NCI-H82 treated with DMSO at 0.1 percent for 48 hours (cell line): ENCODE measurements at regions not wholly inside any gene's neighbourhood (a gene's known extent, or its start where the extent isn't known, plus 50 kb on each side); places are given as distances from the start of the nearest gene placed in this dataset.

ENCODE experiments used
- DNase-seq: peaks from one replicate; lab custom pipeline; 2025; ENCODE audit not compliant: unreplicated experiment; lab: John Stamatoyannopoulos, UW

GRCh38 chr20:7240490-7240889, 473.0 kb downstream of the BMP2 start:
- no peak for DNase-seq

- DNase-seq, result no peak
Observed at GRCh38 chr20:7248281-7249201, 481.1 kb downstream of the BMP2 start.

GRCh38 chr20:7250337-7250736, 482.9 kb downstream of the BMP2 start:
- no peak for DNase-seq

- no peak for DNase-seq
Observed at GRCh38 chr20:7257099-7257498, 489.6 kb downstream of the BMP2 start.

- no peak for DNase-seq
Observed at GRCh38 chr20:7257692-7258466, 490.4 kb downstream of the BMP2 start.

GRCh38 chr20:7262803-7263202, 495.3 kb downstream of the BMP2 start:
- DNase-seq, result no peak

- DNase-seq, result no peak
Observed at GRCh38 chr20:7264137-7264536, 496.7 kb downstream of the BMP2 start.

GRCh38 chr20:7269452-7269851, 502.0 kb downstream of the BMP2 start:
- no peak for DNase-seq

- peak; percentile 68 for DNase-seq
Observed at GRCh38 chr20:7272512-7272911, 505.0 kb downstream of the BMP2 start.

- no peak for DNase-seq
Observed at GRCh38 chr20:7274870-7275269, 507.4 kb downstream of the BMP2 start.

- DNase-seq, result no peak
Observed at GRCh38 chr20:7275645-7276237, 508.3 kb downstream of the BMP2 start.

- peak; percentile 69 for DNase-seq
Observed at GRCh38 chr20:7285918-7286556, 518.6 kb downstream of the BMP2 start.

GRCh38 chr20:7291323-7291943, 523.9 kb downstream of the BMP2 start:
- DNase-seq, result no peak

- no peak for DNase-seq
Observed at GRCh38 chr20:7291946-7292345, 524.5 kb downstream of the BMP2 start.

GRCh38 chr20:7294816-7295360, 527.4 kb downstream of the BMP2 start:
- DNase-seq, result no peak

GRCh38 chr20:7301807-7302206, 534.3 kb downstream of the BMP2 start:
- no peak for DNase-seq

GRCh38 chr20:7302250-7302649, 534.8 kb downstream of the BMP2 start:
- DNase-seq, result no peak

GRCh38 chr20:7305976-7306375, 538.5 kb downstream of the BMP2 start:
- DNase-seq, result no peak

- no peak for DNase-seq
Observed at GRCh38 chr20:7308163-7308562, 540.7 kb downstream of the BMP2 start.

GRCh38 chr20:7313047-7313446, 545.6 kb downstream of the BMP2 start:
- DNase-seq, result no peak

GRCh38 chr20:7323957-7324356, 556.5 kb downstream of the BMP2 start:
- no peak for DNase-seq
